Activated CD4-positive, alpha-beta T cell treated with anti-CD3 and anti-CD28 coated beads, Interleukin-2, Interleukin-4, amounts not matched to agents 100 ng/mL and 50 ng/mL, durations not matched to agents 16 hours and 8 hours (primary cell): ENCODE measurements at regions not wholly inside any gene's neighbourhood (a gene's known extent, or its start where the extent isn't known, plus 50 kb on each side); places are given as distances from the start of the nearest gene placed in this dataset.

Experiments
- DNase-seq: peaks from one replicate; pipeline ENCODE4 v3.0.0-alpha.2; 2020; ENCODE audit warnings: low spot score

DNA sequence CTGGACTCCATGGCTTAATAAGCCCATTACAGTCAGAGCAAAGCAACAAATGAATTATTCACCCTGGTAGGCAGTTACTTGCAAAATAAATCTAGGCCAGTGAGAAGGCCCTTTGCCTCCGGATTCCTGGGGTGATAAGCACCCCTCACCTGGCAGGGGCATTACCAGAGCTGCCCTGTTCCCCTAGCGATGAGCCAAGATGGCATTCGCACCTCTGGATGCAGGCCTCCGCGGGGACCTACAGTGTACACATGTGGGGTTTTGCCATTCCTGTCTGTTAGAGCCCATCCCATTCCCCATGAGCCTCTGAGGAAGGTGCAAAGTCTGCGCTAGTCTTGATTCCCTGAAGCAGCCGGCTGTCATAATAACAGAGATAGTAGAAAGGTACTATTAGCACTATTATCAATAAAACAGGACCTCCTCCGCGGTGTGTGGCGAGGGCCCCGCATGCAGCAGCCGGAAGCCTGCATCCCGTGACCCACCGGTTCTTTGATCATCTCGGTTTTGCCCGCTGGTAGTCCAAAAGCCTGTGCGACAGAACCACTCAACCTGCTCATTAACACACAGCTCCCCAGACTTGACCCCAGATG is 344.3 kb downstream of the BRD1 start:
- DNase-seq, result no peak

GRCh38 chr22:49482811-49483210 is 344.9 kb downstream of the BRD1 start:
- DNase-seq, result no peak

- DNase-seq, result no peak
Observed at GRCh38 chr22:49481659-49482399, 345.8 kb downstream of the BRD1 start.

GRCh38 chr22:49480896-49481658 is 346.6 kb downstream of the BRD1 start:
- no peak for DNase-seq

- no peak for DNase-seq
Observed at GRCh38 chr22:49480331-49480730, 347.3 kb downstream of the BRD1 start.

DNA sequence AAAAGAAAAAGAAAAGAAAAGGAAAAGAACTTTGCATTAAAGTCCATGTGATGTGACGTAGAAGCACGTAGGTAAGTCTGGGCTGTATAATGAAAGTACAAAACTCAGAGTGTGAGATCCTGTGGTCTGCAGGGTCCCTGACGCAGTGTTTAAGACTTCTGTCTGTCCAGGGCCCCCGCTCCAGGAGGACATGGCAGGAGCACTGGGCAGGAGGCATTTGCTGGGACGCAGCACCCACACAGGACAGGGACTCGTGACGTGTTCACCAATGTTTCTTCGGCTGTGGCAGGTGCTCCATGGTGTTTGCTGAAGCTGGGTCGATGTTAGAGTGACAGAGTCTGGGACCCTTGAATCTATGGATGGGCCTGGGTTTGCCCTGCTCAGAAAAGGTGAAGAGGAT is 348.1 kb downstream of the BRD1 start:
- DNase-seq, result no peak

DNA sequence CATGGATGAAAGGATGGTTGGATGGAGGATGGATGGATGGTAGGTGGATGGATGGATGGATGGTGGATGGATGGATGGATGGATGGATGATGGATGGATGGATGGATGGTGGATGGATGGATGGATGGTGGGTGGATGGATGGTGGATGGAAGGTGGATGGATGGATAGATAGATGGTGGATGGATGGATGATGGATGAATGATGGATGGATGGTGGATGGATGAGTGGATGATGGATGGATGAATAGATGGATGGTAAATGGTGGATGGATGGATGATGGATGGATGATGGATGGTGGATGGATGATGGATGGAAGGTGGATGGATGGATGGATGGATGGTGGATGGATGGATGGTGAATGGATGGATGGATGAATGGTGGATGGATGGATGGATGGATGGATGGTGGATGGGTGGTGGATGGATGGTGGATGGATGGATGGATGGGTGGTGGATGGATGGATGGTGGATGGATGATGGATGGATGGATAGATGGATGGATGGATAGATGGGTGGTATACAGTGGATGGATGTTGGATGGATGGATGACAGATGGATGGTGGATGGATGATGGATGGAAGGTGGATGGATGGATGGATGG is 350.8 kb downstream of the BRD1 start:
- no peak for DNase-seq

GRCh38 chr22:49476176-49476575 is 351.5 kb downstream of the BRD1 start:
- no peak for DNase-seq

- no peak for DNase-seq
Observed at GRCh38 chr22:49475253-49475652, 352.4 kb downstream of the BRD1 start.

- no peak for DNase-seq
Observed at GRCh38 chr22:49473286-49473685, 354.4 kb downstream of the BRD1 start.

DNA sequence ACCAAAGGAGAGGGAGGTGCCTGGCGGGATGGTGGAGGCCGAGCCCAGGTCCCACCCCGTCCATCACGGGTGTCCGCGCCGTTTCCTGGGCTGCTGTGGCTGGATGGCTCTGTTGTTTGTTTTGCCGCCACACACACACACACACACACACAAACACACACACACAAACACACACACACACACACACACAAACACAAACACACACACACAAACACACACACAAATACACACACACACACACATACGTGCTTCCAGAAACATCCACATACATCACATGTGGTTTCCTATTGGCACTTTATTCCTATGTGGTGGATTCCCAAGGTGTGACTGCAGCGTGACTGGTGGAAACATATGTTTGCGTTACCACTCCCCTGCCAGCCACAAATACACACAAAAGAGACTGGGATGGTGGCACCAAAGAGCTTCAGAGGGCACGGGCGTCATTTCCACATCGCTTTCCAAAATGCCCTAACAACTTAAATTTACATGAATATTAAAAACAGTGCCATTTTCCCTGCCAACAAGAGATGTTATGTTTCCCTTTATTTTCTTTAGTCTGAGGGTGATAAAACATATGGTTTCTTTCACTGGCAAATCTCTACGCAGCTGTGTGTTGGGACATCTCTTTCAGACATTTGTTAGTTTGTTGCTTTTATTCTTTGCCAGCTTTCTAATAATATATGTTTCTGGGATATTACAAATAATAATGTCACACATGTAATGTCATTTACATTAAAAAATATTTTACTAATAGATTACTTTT is 356.8 kb downstream of the BRD1 start:
- DNase-seq, result no peak

DNA sequence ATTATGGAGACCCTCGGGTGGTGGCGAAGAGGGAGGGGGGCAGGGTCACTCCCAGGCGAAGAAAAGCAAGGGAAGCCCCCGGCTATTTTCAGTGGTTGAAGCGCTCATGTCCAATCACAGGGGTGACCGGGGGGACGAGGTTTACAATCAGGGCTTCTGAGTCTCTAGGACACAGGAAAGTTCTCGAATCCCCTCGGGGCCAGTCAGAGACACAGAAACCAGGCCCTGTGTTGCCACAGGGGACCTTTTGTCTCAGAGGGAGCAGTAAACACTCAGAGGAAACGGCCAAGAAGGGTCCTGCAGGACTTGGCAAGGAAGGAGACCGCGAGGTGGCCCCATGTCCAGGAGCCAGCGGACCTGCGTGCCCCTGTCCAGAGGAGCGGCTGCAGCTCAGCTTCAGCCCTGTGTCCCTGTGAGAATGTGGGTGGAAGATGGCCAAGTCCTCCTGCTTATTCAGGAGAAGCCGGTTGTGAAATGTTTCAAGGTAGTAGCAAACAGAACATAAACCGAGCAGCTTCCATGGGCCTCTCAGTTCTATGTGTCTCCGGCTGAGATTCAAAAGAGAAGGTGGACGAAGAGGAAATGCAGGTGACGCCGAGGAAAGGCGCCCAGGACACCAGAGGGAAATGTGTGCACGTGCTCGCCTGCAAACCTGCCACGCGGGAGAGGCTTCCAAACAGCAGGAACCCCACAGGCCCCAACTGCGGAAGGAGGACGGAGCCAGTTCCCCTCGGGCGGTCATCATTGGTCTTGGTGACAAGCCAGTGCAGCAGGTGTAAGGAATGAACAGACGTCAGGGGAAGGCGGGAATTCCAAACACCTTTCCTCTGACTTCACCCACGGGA is 357.6 kb downstream of the BRD1 start:
- DNase-seq, result no peak

DNA sequence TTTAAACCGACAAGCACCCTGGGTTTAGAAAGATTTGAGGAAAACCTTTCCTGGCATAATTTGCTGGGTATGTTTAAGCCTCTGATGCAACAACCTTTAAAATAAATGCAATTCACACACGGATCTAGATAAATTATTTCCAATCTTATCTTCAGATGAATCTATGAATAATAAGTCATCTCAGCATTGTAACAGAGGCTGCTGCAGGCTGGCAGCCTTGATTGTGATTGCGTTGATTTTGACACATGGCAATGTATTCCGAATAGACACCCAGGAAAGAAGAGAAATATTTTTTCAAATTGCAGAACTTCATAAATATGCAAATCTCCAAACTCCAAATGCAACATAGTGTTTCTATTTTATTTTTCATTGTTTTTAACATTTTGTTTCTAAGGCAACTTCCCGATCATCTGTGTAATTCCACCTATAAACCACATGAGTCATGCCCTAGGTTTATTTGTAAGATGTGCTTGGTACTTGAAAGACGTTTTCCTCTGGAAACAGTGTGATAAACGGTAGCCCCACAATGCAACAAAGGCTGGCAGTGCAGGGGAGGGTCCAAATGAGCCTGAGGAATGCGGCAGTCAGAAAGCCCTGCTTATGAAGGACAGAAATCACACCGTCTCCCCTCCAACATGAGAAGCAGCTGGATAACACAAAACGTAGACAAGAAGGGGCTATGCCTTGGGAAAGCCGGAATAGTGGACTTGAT is 359.0 kb downstream of the BRD1 start:
- DNase-seq, result no peak

DNA sequence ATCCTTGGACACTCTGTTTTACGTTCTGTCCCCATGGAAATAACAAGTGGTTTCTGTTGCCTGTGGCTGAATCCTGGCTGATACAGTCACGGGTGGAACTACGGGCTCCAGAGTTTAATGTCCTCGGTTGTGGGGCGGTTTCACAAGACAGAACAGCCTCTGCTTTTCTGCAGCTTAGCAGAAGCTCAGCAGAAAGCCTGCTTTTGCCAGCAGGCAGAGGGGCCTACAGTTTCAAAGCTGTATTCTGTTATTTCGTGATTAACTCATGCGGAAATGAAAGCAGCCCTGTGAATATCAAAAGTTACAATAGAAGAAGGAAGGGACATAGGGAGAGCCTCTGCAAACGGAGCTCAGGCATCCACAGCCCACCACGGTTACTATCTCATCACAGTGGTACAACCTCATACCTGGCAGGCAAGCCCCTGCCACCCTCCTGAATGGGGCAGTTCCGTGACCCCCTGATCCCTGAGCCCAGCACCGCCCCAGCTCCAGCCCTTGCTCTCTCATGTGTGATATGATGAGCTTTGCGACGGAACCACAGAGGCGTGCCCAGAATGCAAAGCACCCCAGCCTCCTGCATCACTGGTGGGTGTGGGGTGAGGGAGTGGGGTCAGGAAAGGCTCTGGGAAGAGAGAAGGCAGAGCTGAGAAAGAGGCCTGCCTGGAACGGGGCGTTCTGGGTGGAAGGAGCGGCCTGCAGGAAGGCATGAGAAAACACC is 360.6 kb downstream of the BRD1 start:
- no peak for DNase-seq

DNA sequence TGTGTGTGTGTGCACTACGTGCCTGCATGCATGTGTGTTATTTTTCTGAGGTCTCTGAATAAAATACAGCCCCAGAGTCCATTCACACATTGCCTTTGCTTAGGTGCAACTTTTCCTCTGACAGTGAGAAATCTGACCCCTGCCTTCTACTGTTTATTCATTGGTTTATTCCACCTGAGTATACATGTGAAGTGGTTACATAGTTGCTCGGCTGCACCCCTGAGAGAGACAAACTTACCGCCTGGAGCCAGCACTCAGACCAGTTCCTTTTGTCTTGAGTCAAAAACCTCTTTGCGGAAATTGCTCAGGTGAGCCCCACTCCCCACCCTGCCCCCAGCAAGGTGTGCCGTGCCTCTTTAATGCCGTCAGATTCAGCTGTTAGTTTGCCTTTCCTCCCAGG is 363.6 kb downstream of the BRD1 start:
- no peak for DNase-seq

DNA sequence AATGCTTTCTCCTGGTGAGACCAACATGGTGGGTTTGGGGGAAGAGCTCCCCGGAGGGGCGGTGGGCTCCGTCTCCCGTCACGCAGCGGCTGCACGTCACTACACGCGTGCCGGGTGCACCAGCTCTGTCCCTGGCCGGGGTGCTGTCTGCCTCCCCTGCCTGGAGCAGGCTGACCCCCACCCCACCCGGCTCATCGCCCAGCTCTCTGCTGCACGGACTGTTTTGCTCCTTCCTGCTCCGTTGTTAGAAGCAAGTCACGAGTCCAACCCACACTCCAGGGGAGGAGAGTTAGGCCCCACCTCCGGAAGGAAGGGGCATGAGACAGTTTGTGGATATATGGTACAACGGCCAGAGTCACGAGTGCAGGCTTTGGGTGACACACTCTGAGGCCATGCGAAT is 364.9 kb downstream of the BRD1 start:
- peak; percentile 0 for DNase-seq

DNA sequence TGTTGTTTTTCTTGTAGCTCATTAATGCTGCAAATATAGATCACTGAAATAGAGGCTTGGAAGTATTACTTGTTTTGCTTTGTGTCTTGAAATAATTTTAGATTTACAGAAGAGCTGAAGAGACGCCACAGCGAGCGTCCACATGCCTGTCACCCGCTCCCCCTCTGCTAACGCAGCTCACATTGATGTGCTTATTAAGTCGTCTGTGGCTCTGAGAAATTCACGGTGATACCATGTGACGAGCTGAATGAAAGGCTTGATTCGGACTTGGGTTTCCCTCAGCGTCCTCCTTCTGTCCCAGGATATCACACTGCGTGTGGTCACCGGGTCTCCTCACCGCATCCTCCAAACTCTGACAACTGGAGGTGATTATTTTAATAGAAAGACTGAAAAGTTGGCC is 365.4 kb downstream of the BRD1 start:
- no peak for DNase-seq

- DNase-seq, result no peak
Observed at GRCh38 chr22:49461674-49462073, 366.0 kb downstream of the BRD1 start.

DNA sequence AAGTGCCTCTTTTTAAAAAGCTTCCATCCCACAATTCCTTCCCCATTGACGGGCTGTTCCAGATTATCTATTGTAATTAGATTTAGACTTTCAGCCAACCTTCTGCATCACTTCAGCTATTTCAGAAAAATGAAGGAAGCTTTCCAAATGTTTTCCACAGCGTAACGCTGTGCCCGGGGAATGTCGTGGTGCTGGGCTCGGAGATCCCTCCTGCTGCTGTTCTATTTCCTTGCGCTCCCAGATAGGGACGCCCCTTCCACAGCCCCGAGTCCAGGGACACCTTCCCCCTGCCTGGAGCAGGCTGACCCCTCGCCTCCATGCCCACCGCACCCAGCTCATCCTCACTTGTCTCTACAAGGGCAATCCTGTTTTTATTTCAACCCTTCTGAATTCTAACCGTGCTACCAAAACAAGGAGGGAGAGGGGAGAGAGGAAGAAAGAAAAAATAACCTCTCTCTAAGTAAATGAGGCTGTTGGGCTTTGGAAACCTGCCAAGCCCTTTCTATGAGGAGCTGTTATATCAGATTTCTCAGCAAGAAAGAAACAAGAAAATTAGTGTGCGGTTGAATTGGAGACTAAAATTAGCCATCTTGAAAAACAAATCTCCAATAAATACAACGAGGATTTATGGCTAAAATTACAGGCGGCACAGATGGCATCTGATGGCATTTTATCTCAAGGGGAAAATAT is 366.9 kb downstream of the BRD1 start:
- no peak for DNase-seq
